Hindlimb muscle (tissue), 1 donor: ENCODE measurements at regions not wholly inside any gene's neighbourhood (a gene's known extent, or its start where the extent isn't known, plus 50 kb on each side); places are given as distances from the start of the nearest gene placed in this dataset.

Source experiments
- DNase-seq: peaks from one replicate; pipeline ENCODE4 v3.0.0-alpha.2; 2013

DNA sequence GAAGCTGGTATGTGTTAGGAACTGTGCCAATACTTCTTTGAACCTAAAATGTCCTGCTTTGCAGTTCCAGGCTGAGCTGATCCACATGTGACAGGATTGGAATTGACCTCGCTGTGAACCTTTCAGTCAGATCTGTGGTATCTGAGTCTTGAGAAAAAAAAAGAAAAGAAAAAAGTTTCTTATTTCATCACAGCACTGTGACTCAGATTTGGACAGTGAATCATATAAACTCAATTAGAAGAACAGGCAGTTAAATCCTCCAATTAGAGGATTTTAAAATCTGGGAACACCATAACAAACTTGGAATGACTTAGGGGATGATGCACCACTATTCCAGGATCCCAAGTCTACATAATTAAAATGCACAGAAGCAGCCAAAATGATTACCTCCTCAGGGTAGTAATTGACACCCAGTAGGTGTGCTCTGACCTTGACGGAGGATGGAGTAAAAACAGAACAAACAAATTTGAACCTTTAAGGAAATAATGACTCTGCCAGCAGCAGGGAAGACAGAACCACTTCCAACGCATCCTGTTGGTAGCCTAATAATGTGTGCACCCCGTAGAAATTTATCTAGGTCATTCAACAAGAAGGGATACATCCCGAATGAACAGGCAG is 57.8 kb upstream of the RAI14 start:
- DNase-seq: peak; percentile 37

DNA sequence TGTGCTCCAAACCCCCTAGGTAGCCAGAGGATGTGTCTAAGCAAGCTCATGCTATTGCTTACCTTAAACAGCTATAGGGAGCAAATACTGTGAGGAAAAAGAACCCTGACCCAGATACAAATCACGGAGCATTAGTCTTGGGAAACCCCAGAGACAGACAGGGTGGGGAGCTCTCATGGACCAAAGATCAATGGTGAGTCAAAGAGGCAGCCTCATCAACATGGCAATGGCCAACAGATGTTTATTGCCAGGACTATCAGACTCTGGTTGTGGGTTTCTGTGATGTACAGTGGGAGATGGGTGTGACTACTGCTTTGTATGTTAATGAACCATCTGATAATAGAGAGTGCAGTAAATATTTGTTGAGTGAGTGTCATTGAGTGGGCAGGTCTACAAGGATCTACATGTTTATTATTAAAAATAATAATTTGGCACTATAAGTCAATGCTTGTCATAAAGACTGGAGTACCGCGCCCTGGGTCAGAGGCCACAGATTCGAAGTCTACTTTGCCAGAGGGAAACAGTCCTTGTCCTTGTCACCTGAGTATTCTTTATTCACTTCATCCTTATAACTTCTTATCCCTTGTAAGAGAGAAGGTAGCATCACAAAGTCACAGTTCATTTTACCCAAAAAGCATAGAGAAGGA is 56.5 kb upstream of the RAI14 start:
- DNase-seq: no peak

DNA sequence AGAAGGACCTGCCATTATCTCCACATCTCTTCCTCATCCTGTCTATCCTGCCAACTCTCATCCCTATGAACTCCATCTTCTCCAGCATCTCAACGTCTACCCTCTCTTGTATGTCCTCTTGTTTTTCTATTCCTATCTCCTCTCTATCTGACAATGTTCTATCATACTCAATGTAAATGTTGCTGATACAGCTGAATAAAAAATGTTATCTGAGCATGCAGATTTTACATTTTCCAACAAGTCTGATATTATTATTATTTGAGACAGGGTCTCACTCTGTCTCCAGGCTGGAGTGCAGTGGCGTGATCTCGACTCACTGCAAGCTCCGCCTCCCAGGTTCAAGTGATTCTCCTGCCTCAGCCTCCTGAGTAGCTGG is 56.0 kb upstream of the RAI14 start:
- no peak for DNase-seq

DNA sequence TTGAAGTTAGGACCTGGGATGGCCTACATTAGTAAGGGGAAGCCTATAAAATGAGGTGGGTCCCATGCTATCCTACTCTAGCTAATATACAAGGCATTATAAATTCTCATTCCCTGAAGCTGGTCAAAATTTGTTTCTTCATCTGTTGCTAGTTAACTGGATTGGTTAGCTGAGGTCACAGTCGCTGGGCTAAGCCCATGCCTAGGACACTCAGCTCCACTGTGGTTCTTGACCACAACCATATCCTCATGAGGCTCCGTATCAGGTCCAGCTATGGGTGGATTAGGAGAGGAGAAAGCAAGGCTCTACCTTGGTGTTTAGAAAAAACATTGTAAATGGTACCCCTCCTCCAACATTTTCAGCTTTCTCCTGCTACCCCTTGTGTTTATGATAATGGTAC is 52.8 kb upstream of the RAI14 start:
- DNase-seq: no peak

DNA sequence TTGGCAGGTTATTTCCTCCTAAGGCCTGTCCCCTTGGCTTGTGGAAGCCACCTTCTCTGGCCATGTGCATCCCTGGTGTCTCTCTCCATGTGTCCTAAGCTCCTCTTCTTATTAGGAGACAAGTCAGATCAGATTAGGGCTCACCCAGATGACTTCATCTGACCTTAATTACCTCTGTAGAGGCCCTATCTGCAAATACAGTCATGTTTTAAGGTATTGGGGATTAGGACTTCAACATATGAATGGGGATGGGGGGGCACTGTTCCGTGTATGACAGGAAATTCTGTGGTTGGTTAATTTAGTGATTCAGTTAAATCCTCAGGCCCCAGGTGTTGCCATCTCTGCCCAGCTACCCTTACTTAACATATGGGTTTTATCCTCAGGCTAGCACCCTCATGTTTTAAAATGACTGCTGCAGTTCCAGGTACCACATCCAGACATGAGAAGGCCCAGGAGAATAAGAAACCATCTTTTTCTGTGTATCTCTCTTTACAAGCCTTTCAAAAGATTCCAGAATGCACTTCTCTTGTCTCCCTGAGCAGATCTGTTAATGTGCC is 51.9 kb upstream of the RAI14 start:
- DNase-seq: no peak

DNA sequence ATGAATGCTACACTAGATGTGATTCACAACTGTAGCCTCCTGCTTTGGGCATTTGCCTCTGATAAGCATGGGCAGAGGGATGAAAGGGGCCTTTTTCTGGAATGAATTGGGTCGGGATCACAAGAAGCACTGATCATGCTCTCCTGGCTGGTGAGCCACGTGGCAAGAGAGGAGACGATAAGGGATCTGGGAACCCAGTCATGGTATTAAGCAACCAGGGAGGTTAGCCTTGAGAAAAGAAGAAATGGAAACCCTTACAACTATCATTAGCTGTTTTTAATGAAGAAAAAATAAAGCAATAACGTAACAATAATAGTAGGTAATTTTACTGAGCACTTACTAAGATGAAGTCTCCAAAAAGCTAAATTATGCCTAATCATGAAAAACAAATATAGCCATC is 50.0 kb upstream of the RAI14 start:
- no peak for DNase-seq
